ENCODE measurements at regions not wholly inside any gene's neighbourhood (a gene's known extent, or its start where the extent isn't known, plus 50 kb on each side); places are given as distances from the start of the nearest gene placed in this dataset.
"Not testable (repeated sequence)": the region's sequence is repeated elsewhere in the genome, so short reads cannot be mapped to it uniquely, and the experiment has no call there.

DNA sequence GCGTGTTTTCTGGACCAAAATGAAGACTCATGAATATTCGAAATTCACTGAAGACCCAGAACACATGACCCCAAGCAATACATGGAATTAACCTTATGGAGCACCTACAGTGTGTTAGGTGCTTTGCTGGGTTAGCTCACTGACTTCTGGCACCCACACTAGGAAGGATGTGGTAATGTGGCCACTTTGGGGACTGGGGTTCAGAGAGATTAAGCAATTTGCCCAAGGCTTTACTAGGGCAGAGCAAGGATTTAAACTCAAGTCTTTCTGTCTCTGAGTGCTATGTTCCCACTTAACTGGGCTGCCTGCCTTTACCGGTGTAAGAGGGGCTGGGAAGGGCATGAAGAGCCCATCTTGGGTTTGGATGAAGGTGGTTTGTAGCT is 162.0 kb upstream of the ATP6AP2 start:
- DNase-seq (ENCODE audit: insufficient read length, low spot score) (no peak), FAIRE-seq (no peak)

DNA sequence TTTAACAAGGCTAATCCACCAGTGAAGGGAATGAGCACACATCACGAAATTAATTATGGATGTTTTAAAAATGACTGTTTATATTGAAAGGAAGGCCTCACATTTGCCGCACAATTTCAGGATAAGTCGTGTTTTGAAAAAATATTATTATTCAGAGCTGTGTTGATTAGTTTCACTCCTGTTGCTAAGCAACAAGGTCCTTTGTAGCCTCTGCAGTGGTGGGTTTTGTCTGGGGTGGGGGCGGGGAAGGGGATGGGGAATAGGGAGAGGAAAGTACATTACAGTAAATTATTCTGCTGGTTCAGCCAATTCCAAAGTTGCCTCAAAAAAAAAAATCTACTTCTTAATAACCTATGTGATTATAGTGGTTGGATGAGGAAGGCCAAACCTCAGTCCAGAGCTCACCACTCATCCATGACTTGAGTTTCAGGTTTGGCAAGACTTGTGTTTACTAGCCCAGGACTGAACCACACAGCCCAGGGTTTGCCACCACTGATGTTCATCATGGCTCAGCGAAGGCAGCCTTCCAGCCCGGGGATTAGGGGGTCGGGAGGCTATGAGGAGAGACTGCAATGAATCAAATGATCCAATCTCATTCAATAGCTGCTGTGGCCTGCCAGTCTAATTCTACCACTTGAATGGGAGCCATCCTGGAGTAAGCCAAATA is 162.5 kb upstream of the ATP6AP2 start:
- FAIRE-seq (no peak), DNase-seq (ENCODE audit: insufficient read length, low spot score) (no peak)

DNA sequence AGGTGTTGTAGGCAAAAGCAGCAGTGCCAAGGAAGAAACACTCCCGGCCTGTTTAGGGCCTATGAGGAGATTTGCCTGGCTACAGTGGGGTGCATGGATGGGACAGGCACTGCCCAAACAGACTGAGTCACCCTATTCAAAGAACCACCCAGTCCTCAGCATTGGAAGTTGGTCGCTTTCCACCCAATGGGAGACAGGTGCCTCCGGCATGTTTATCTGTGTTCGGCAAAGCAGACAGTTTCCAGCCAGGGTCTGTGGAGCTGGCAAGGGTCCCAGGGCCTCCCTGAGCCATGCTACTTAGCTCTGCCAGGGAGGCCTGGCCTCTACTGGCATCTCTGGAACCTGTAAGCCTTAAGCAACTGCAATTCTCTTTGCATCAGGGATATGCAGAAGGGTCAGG is 165.1 kb upstream of the ATP6AP2 start:
- no peak for DNase-seq (ENCODE audit: insufficient read length, low spot score)
- no peak for FAIRE-seq

DNA sequence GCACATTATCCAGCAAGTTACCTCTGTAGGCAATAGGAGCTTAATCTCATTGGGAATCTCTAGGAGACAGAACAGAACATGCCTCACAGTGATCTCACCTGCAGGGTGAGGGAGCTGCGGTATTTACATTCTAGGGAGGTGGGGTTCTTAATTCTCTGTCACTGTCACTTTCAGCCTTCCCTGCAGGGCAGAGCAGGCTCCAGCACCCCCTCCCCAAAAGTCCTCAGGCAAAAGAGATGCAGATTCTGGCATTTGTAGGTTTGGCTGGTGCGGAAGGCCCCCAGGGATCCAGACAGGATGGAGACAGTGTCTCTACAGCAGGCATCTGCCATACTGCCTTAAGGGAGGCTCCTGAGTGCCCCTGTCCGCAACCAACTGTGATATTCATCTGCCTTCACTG is 166.4 kb upstream of the ATP6AP2 start:
- DNase-seq (ENCODE audit: insufficient read length, low spot score), result no peak
- peak; percentile 16 for FAIRE-seq

DNA sequence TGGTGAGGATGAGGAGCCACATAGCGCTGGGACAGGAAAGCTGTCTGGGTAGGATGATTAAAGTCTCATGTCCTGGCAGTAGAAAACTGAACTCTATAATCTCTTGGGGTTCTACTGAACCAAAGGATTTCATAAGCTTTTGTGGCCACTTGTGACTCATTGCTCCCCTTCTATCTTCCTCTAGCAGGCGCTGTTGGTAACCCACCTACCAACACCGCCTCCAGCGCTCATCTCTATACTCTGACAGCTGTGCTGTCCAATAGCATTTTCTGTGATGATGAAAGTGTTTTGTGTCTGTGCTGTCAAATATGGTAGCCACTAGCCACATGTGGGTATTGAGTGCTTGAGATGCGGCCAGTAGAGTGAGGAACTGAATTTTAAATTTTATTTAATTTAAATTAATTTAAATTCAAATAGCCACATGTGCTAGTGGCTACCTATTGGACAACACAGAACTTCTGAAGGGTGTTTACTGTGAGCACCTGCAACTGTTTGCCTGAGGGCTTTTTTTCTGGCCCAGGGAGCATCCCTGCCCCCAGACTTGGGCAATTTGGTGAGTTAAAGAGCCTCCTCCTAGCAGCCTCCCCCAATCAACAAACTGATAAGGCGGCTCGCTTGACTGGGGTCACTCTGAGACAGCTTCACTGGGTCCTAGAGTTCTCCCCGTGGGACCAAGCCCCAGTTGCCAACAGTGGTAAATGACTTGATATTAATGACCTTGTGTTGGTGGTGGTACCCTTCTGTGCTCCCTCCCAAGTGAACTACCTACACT is 169.2 kb upstream of the ATP6AP2 start:
- FAIRE-seq, result no peak
- DNase-seq (ENCODE audit: insufficient read length, low spot score), result no peak

- FAIRE-seq, result no peak
- no peak for DNase-seq (ENCODE audit: insufficient read length, low spot score)
Observed at GRCh38 chrX:40410859-40411258, 169.9 kb upstream of the ATP6AP2 start.

- no peak for DNase-seq (ENCODE audit: insufficient read length, low spot score)
- no peak for FAIRE-seq
Observed at GRCh38 chrX:40406330-40406859, 174.4 kb upstream of the ATP6AP2 start.

DNA sequence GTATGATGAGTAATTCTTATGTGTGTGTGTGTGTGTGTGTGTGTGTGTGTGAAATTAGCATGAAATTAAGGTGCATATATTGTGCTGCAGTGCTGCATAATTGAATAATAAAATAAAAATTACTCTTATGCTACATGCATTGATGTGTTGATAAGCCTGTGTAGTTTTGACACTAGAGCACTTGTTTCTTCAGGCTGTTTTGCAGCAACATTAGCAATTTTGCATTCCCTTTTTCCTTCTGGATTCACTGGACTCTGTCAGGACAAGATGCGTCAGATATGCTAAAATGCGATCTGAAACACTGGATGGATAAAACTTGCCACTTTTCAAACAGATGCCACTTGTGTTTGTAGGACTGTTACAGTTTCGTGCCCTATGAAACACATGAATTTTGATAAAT is 175.4 kb upstream of the ATP6AP2 start:
- no peak for DNase-seq (ENCODE audit: insufficient read length, low spot score)
- no peak for FAIRE-seq

GRCh38 chrX:40403757-40404156 is 177.0 kb upstream of the ATP6AP2 start:
- no peak for FAIRE-seq
- DNase-seq (ENCODE audit: insufficient read length, low spot score), result no peak

DNA sequence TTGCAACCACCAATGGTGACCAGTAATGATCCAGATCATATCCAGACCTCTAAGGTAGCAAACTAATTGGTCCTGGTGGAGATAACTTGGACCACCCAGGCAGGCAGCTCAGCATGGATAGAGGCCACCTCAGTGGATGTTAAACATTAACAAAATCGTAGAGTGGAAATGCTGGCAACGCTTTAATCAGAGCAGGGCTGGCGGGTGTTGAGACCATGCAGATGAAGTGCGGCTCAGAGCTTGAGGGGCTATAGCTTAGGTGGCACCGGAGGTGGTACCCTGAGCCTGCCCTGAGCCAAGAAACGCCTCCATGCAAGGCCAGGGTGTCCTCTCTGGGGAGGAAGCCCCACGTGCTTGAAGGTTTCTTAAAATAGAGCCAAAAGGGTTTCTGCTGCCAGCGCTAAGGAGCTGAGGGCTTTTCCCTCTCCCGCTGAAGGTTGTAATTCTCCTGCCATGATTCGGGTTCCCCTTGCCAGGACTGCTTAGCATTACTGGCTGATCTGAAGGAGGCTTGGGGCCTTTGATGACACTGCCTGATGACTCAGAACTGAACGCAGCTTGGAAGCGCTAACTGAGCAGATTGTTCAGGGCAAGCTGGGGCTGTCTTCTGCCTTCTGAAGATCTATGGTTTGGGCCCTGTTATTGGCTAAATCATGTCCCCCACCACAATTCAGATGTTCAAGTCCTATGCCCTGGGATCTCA is 177.8 kb upstream of the ATP6AP2 start:
- DNase-seq (ENCODE audit: insufficient read length, low spot score) (peak; percentile 11), FAIRE-seq (no peak)

- DNase-seq (ENCODE audit: insufficient read length, low spot score), result no peak
- no peak for FAIRE-seq
Observed at GRCh38 chrX:40395102-40395501, 185.7 kb upstream of the ATP6AP2 start.

DNA sequence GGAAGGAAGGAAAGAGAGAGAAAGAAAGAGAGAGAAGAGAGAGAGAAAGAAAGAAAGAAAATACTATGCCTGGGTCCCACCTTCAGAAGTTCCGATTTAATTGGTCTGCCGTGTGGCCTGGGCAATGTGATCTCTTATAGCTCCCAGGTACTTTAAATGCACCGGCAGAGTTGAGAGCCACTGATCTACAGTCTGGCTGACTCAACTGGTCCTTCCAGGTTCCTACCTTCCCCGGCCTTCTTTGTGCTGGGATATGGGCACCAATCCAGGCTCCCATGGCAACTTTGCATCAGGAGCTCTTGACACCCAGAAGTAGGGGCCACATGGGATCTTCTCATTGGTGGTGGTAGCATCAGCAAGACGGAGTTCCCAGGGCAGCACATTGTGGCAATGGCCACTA is 186.5 kb upstream of the ATP6AP2 start:
- DNase-seq (ENCODE audit: insufficient read length, low spot score) (no peak), FAIRE-seq (no peak)

- no peak for FAIRE-seq
- DNase-seq (ENCODE audit: insufficient read length, low spot score), result no peak
Observed at GRCh38 chrX:40392599-40392998, 188.2 kb upstream of the ATP6AP2 start.

DNA sequence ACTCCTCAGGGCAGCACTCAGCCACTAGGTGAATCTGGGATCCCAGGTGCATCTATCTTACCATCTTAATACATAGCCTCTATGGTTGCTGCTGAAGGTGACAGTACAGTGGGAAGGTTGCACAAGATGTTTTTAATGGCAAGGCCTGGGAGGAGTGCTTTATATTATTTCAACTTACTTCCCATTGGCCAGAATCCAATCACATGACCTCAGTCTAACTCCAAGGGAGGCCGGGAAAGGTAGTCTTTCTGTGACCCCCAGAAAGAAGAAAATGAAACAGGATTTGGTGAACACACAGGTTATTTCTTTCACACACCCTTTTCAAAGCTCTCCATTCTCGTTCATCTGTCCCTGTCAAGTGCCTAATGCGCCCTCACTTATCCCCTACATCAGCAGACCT is 189.1 kb upstream of the ATP6AP2 start:
- DNase-seq (ENCODE audit: insufficient read length, low spot score) (no peak), FAIRE-seq (no peak)

- DNase-seq (ENCODE audit: insufficient read length, low spot score) (no peak), FAIRE-seq (no peak)
Observed at GRCh38 chrX:40389555-40389954, 191.2 kb upstream of the ATP6AP2 start.

DNA sequence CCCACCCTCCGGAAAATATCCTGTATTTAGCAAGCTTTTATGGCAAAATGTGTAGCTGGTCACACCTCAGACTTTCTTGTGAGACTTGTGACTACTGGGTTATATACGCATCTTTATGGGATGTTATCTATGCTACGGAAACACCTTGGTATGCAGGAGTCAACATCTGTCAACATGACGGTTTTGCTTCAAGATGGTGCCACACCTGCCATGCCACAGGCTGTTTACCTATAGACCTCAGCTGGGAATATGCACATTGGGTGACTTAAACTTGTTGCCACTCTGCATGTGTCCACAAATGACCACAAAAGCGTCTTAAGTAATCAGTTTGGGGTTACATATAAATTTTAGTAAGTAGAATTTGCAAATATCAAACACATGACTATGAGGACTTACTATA is 192.3 kb upstream of the ATP6AP2 start:
- DNase-seq (ENCODE audit: insufficient read length, low spot score), result no peak
- FAIRE-seq, result no peak

GRCh38 chrX:40387869-40388268 is 192.9 kb upstream of the ATP6AP2 start:
- not testable (repeated sequence) for DNase-seq (ENCODE audit: insufficient read length, low spot score); FAIRE-seq

- not testable (repeated sequence) for FAIRE-seq; DNase-seq (ENCODE audit: insufficient read length, low spot score)
Observed at GRCh38 chrX:40387311-40387710, 193.5 kb upstream of the ATP6AP2 start.

DNA sequence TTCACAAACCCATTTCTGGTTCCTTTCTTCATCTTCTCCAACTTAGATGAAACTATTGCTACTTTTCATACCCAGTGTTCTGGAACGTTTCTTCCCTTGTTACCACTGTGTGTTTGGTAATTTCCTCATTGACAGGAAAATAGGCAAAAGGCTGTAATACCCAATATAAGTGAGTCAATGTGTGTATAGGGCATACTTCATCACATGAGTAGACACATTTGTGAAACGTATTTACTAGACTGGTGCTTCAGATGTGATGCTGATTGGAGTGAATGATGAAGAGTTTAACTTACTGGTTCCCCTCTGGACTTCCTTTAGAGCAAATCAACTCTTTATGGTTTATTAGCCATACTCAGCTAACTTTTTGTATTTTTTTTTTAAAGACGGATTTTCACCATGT is 195.1 kb upstream of the ATP6AP2 start:
- DNase-seq (ENCODE audit: insufficient read length, low spot score) (no peak), FAIRE-seq (no peak)

DNA sequence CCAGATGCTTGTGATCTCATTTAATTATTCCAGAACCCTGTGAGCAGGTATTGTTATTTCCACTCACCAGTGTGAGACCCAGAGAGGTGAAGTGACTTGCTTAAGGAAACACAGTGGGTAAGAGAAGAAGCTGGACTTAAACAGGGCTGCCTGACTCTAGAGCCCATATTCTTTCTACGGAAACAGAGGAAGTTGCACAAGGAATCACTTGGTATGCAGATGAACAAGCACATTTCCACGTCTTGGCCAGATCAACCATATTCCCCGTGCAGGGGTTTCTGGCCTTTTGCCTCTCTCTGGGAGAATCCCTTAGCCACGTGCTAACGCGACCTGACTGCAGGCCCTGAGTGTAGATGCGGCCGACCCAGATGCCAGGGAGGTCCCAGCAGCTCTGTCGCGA is 195.5 kb upstream of the ATP6AP2 start:
- no peak for FAIRE-seq

DNA sequence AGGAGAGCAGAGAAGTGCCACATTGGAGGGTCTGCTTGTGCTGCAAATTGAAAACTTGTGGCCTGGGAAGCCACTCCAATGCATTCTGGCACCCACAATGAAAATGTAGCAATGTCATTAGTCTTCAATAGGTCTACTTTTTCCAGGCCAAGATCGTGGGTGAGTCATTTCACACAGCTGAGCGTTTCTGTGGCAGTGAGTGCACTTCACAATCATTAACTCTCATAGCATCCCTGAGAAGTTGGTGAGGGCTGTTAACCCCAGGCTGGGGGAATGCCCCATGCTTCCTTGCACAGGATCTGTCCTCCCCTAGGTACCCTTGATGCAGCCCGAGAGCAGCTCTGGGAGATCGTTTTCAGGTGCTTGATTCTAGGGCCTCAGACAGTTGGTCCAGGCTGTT is 196.8 kb upstream of the ATP6AP2 start:
- DNase-seq (ENCODE audit: insufficient read length, low spot score) (no peak), FAIRE-seq (no peak)

More for the DNA sequence above, 195.5 kb upstream of the ATP6AP2 start:
- DNase-seq (ENCODE audit: insufficient read length, low spot score), result no peak

GRCh38 chrX:40383360-40383759 is 197.4 kb upstream of the ATP6AP2 start:
- FAIRE-seq (no peak), DNase-seq (ENCODE audit: insufficient read length, low spot score) (no peak)
